Type B pancreatic cell (in vitro differentiated cells): ENCODE measurements at regions not wholly inside any gene's neighbourhood (a gene's known extent, or its start where the extent isn't known, plus 50 kb on each side); places are given as distances from the start of the nearest gene placed in this dataset.
"Not testable (repeated sequence)": the region's sequence is repeated elsewhere in the genome, so short reads cannot be mapped to it uniquely, and the experiment has no call there.

Experiments
- DNase-seq: peaks from one replicate; pipeline ENCODE4 v3.0.0; 2021; ENCODE audit warnings: mixed read lengths; ENCODE audit not compliant: unreplicated experiment; ENCODE audit errors: extremely low spot score
- H3K27ac Mint-ChIP-seq: 2 replicates; pipeline ENCODE4 v1.8.0; 2021; ENCODE audit warnings: mild to moderate bottlenecking, mixed read lengths
- H3K27me3 Mint-ChIP-seq: 2 replicates; pipeline ENCODE4 v1.8.0; 2021; ENCODE audit warnings: mixed read lengths
- H3K36me3 Mint-ChIP-seq: 2 replicates; pipeline ENCODE4 v1.8.0; 2021; ENCODE audit warnings: mixed read lengths
- H3K4me1 Mint-ChIP-seq: one replicate; pipeline ENCODE4 v1.8.0; 2021; ENCODE audit warnings: mixed read lengths; ENCODE audit not compliant: unreplicated experiment
- H3K4me3 Mint-ChIP-seq: 2 replicates; pipeline ENCODE4 v1.8.0; 2021; ENCODE audit warnings: mild to moderate bottlenecking, mixed read lengths
- H3K9me3 Mint-ChIP-seq: 2 replicates; pipeline ENCODE4 v1.8.0; 2021; ENCODE audit warnings: mixed read lengths
- TF ChIP-seq, protein P1 (sequence below): fragments of 200-600 bp; sonication (generic); conservative IDR thresholded peaks from 2 replicates; pipeline ENCODE4 v1.5.0; 2021; ENCODE audit warnings: antibody characterized with exemption, mild to moderate bottlenecking

DNA sequence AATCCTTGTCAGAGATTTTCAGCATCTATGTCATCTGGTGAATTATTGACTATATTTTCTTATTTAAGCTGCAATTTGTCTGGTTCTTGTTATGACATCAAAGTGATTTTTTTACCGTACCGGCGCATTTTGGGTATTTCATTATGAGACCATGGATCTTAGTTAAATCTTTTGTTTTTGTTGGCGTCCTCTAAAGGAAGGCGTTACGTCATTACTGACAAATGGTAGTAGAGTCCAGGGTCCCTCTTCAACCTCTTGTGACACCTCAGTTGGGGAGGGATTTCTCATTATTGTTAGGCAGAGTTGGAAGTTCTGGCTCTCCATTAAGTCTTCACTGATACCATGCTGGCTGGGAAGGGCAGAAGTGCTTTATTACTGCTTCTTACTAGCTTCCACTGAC, 175.8 kb upstream of the MMADHC start:
- Mint-ChIP-seq H3K4me3 (no peak overlapping the region), H3K27me3 (no peaks in the 10 kb centered on the region), H3K27ac (no peak overlapping the region), H3K36me3 (no peaks in the 10 kb centered on the region), H3K4me1 (peaks cover 12% of the 10 kb centered on the region), H3K9me3 (no peaks in the 10 kb centered on the region)
- DNase-seq: no peak
- TF ChIP-seq, protein P1, sequence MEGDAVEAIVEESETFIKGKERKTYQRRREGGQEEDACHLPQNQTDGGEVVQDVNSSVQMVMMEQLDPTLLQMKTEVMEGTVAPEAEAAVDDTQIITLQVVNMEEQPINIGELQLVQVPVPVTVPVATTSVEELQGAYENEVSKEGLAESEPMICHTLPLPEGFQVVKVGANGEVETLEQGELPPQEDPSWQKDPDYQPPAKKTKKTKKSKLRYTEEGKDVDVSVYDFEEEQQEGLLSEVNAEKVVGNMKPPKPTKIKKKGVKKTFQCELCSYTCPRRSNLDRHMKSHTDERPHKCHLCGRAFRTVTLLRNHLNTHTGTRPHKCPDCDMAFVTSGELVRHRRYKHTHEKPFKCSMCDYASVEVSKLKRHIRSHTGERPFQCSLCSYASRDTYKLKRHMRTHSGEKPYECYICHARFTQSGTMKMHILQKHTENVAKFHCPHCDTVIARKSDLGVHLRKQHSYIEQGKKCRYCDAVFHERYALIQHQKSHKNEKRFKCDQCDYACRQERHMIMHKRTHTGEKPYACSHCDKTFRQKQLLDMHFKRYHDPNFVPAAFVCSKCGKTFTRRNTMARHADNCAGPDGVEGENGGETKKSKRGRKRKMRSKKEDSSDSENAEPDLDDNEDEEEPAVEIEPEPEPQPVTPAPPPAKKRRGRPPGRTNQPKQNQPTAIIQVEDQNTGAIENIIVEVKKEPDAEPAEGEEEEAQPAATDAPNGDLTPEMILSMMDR: no peak

DNA sequence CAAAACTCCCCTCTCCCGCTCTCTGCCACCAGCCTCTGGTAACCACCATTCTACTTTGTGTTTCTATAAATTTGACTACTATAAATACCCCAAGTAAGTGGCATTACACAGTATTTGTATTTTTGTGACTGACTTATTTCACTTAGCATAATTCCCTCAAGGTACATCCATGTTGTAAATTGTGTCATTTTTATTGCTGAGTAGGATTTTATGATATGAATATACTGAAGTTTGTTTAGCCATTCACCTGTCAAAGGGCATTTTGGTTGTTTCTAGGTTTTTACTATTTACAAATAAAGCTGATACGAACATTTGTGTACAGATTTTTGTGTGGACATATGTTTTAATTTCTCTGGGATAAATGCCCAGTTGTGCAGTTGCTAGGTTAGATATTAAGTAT, 174.0 kb upstream of the MMADHC start:
- DNase-seq: no peak
- Mint-ChIP-seq H3K27ac (no peak overlapping the region), H3K4me1 (no peaks in the 10 kb centered on the region), H3K4me3 (no peak overlapping the region), H3K9me3 (no peaks in the 10 kb centered on the region), H3K36me3 (no peaks in the 10 kb centered on the region), H3K27me3 (no peaks in the 10 kb centered on the region)
- TF ChIP-seq, protein P1: no peak

DNA sequence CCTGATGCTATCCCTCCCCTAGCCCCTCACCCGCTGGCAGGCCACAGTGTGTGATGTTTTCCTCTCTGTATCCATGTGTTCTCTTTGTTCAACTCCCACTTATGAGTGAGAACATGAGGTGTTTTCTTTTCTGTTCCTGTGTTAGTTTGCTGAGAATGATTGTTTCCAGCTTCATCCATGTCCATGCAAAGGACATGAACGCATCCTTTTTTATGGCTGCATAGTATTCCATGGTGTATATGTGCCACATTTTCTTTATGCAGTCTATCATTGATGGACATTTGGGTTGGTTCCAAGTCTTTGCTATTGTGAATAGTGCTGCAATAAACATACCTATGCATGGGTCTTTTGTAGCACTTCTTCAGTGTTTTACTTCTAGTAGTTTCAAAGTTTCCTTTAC, 171.8 kb upstream of the MMADHC start:
- not testable (repeated sequence) for H3K4me3 Mint-ChIP-seq, DNase-seq, H3K9me3 Mint-ChIP-seq, H3K36me3 Mint-ChIP-seq, H3K27ac Mint-ChIP-seq, H3K27me3 Mint-ChIP-seq, H3K4me1 Mint-ChIP-seq

DNA sequence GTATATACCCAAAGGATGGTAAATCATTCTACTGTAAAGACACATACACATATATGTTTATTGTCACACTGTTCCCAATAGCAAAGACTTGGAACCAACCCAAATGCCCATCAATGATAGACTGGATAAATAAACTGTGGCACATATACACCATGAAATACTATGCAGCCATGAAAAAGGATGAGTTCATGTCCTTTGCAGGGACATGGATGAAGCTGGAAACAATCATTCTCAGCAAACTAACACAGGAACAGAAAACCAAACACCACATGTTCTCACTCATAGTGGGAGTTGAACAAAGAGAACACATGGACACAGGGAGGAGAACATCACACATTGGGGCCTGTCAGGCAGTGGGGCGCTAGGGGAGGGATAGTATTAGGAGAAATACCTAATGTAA, 167.1 kb upstream of the MMADHC start:
- H3K4me1 Mint-ChIP-seq, DNase-seq, H3K27me3 Mint-ChIP-seq, H3K4me3 Mint-ChIP-seq, H3K36me3 Mint-ChIP-seq, H3K27ac Mint-ChIP-seq, H3K9me3 Mint-ChIP-seq: not testable (repeated sequence)

DNA sequence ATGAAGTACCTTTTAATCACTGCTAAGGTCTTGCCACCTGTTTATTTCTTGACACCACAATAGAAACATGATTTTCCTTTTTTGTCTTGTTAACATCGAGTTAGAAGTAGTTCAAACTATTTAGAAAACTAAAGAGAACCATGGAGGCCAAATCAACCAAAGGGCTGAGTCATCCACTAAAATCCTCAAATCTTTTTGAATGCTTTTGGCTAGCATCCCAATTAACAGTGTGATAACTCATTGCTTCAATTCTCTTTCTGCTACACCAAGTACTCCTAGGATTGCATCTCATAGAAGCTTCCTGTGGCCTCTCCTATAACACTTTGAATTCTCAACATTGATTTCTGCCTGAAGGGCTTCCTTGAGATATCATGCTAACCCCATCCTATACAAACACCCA, 159.9 kb upstream of the MMADHC start:
- H3K27me3 Mint-ChIP-seq: peaks cover 3% of the 10 kb centered on the region
- no peak overlapping the region for H3K27ac Mint-ChIP-seq
- H3K4me1 Mint-ChIP-seq: peaks cover 19% of the 10 kb centered on the region
- no peak overlapping the region for H3K4me3 Mint-ChIP-seq
- no peaks in the 10 kb centered on the region for H3K9me3 Mint-ChIP-seq
- TF ChIP-seq, protein P1: no peak
- DNase-seq: no peak
- H3K36me3 Mint-ChIP-seq: no peaks in the 10 kb centered on the region

DNA sequence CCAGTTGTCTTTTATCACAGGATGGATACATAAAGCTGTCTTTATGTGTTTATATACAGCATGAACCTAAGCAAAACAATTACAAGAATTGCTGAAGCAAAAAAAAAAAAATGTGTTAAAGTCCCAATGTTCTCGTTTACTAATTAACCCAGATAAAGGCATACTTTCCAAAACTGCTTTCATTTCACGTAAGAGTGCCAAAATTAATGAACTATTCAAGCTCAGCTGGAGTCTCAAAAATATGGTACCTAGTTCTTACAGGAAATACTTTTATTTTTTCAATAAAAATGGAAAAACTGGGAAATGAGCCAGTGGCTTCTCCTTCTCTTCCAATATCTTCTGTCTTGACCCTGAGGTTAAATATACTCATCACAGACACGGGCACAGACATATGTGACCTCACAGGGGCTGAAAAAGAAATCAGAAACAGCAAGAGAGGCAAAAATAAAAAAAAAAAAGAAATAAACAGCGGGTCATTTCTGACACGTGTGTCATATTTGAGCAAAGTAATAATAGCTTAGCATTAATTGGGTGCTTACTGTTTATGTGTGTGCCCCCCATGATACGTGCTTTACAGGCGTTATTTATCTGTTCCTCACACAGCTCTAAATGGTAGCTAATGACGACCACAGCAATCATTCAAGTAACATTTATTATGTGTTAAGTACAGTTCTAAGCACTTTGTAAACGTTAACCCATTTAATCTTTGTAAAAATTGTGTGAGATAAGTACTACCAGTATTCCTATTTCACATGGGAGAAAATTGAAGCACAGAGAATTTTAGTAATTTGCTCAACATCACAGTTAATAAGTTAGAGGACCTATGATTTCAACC, 158.0 kb upstream of the MMADHC start:
- Mint-ChIP-seq H3K4me3 (no peak overlapping the region), H3K36me3 (no peaks in the 10 kb centered on the region), H3K27ac (no peak overlapping the region), H3K4me1 (peaks cover 25% of the 10 kb centered on the region), H3K9me3 (peaks cover under 1% of the 10 kb centered on the region), H3K27me3 (peaks cover under 1% of the 10 kb centered on the region)
- DNase-seq: no peak
- TF ChIP-seq, protein P1: no peak
